Calu3 (cell line): ENCODE measurements at regions not wholly inside any gene's neighbourhood (a gene's known extent, or its start where the extent isn't known, plus 50 kb on each side); places are given as distances from the start of the nearest gene placed in this dataset.

Source experiments
- BruUV-seq: library from RNA; stranded (reverse); fragments of 400-500 nt; replicated peaks from 2 replicates; lab custom pipeline; 2021; lab: Mats Ljungman, UMichigan
- CTCF ChIA-PET: fragments of 300-600 bp; sonication (Branson Sonifier 250); formaldehyde crosslinking; loops from one replicate; lab custom pipeline; 2022; ENCODE audit warnings: antibody characterized with exemption; lab: Charles Lee
- DNase-seq: peaks from one replicate; pipeline ENCODE4 v3.0.0; 2022
- H3K27ac Mint-ChIP-seq: one replicate; pipeline ENCODE4 v1.8.0; 2022; ENCODE audit warnings: mixed read lengths; ENCODE audit not compliant: unreplicated experiment
- H3K27me3 Mint-ChIP-seq: one replicate; pipeline ENCODE4 v1.8.0; 2022; ENCODE audit warnings: mixed read lengths; ENCODE audit not compliant: unreplicated experiment
- H3K36me3 Mint-ChIP-seq: one replicate; pipeline ENCODE4 v1.8.0; 2022; ENCODE audit warnings: mild to moderate bottlenecking, moderate library complexity, mixed read lengths; ENCODE audit not compliant: insufficient read depth, unreplicated experiment
- H3K4me1 Mint-ChIP-seq: one replicate; pipeline ENCODE4 v1.8.0; 2022; ENCODE audit warnings: mild to moderate bottlenecking, low read depth, mixed read lengths; ENCODE audit not compliant: unreplicated experiment
- H3K4me3 Mint-ChIP-seq: one replicate; pipeline ENCODE4 v1.8.0; 2022; ENCODE audit warnings: mild to moderate bottlenecking, low read depth, moderate library complexity, mixed read lengths; ENCODE audit not compliant: unreplicated experiment
- H3K9me3 Mint-ChIP-seq: one replicate; pipeline ENCODE4 v1.8.0; 2022; ENCODE audit warnings: low read depth, mixed read lengths; ENCODE audit not compliant: unreplicated experiment
- CTCF ChIP-seq: fragments of 200-600 bp; IDR thresholded peaks from one replicate; pipeline ENCODE4 v1.8.0; 2022; ENCODE audit warnings: antibody characterized with exemption; ENCODE audit not compliant: unreplicated experiment
- intact Hi-C: fragments of 100-400 bp; cut with micrococcal nuclease; formaldehyde crosslinking; loops from one replicate; pipeline ENCODE4 v1.10.0; 2022; ENCODE audit not compliant: unreplicated experiment

DNA sequence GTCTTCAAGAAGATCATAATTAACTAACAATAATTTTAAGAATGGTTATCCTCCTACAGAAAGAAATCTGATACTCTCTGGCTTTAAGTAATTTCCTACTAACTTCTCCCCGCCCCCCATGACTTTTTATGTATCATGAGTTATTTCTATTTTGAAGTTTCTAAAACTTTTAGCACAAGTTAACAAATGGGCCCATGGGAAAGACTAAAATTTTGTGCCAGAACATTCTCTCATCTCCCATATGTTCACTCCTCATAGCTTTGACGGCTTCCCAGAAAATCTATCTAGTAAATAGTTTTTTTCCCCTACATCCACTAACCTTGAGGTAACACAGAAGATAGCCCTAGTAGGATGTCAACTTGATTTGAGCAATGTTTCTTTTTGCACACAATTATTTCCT lies 148.3 kb downstream of the POSTN start:
- intact Hi-C loops, result no loop called here
- peaks cover 5% of the 10 kb centered on the region for H3K9me3 Mint-ChIP-seq
- no peak for DNase-seq
- no peaks in the 10 kb centered on the region for H3K4me1 Mint-ChIP-seq
- H3K27me3 Mint-ChIP-seq, result no peaks in the 10 kb centered on the region
- no peak for TF ChIP-seq CTCF
- no peaks in the 10 kb centered on the region for H3K36me3 Mint-ChIP-seq
- no peak overlapping the region for H3K27ac Mint-ChIP-seq
- CTCF ChIA-PET, result no interaction called here
- BruUV-seq, result no TSS peak
- H3K4me3 Mint-ChIP-seq, result no peak overlapping the region

DNA sequence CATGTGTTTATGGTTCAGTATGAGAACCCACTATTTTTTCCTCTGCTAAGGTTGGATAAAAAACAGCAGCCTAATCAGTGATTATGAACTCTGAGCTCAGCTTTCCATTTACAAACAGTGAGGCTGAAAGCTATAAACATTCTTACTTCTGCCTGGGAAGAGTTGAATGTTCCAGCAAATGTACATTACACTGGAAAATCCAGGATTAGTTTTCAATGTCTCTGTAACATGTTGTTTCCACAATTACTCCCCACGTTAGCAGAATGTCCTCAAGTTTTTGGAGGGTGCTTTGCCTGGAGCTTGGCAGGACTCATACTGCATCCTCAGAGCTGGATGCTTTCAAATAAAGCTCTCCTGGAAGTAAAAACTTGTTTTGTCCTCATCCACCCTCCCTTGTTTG lies 150.4 kb downstream of the POSTN start:
- no peaks in the 10 kb centered on the region for H3K9me3 Mint-ChIP-seq
- intact Hi-C loops, result no loop called here
- CTCF ChIA-PET, result no interaction called here
- H3K27me3 Mint-ChIP-seq, result no peaks in the 10 kb centered on the region
- no TSS peak for BruUV-seq
- no peak overlapping the region for H3K27ac Mint-ChIP-seq
- no peaks in the 10 kb centered on the region for H3K36me3 Mint-ChIP-seq
- TF ChIP-seq CTCF, result no peak
- no peak overlapping the region for H3K4me3 Mint-ChIP-seq
- no peaks in the 10 kb centered on the region for H3K4me1 Mint-ChIP-seq
- DNase-seq, result no peak

GRCh38 chr13:37446503-37446902 lies 152.1 kb downstream of the POSTN start:
- CTCF ChIA-PET, result interaction anchor here (0.6 kb wide), 1 partner anchor 975 kb away, joined by 3 read pairs; no protein-coding TSS in a partner anchor
- TF ChIP-seq CTCF, result no peak
- no peaks in the 10 kb centered on the region for H3K4me1 Mint-ChIP-seq
- no peaks in the 10 kb centered on the region for H3K36me3 Mint-ChIP-seq
- no peak for DNase-seq
- no TSS peak for BruUV-seq
- no peaks in the 10 kb centered on the region for H3K9me3 Mint-ChIP-seq
- H3K27ac Mint-ChIP-seq, result no peak overlapping the region
- intact Hi-C loops, result no loop called here
- H3K4me3 Mint-ChIP-seq, result no peak overlapping the region
- H3K27me3 Mint-ChIP-seq, result no peaks in the 10 kb centered on the region

GRCh38 chr13:37443538-37443937 lies 155.0 kb downstream of the POSTN start:
- BruUV-seq, result no TSS peak
- H3K4me1 Mint-ChIP-seq, result no peaks in the 10 kb centered on the region
- intact Hi-C loops, result no loop called here
- H3K27me3 Mint-ChIP-seq, result no peaks in the 10 kb centered on the region
- no peak overlapping the region for H3K4me3 Mint-ChIP-seq
- no peak for TF ChIP-seq CTCF
- CTCF ChIA-PET, result no interaction called here
- H3K9me3 Mint-ChIP-seq, result no peaks in the 10 kb centered on the region
- no peak overlapping the region for H3K27ac Mint-ChIP-seq
- no peak for DNase-seq
- no peaks in the 10 kb centered on the region for H3K36me3 Mint-ChIP-seq
